DND-41 (cell line): ENCODE measurements at regions not wholly inside any gene's neighbourhood (a gene's known extent, or its start where the extent isn't known, plus 50 kb on each side); places are given as distances from the start of the nearest gene placed in this dataset.
"Not testable (repeated sequence)": the region's sequence is repeated elsewhere in the genome, so short reads cannot be mapped to it uniquely, and the experiment has no call there.

Experiments
- EZH2 ChIP-seq: IDR thresholded peaks from 3 replicates; pipeline ENCODE4 v1.6.1; 2012; ENCODE audit warnings: borderline replicate concordance, low read depth, mild to moderate bottlenecking, moderate library complexity, low read length, inconsistent platforms; ENCODE audit not compliant: severe bottlenecking
- TF ChIP-seq, protein P1 (sequence below): IDR thresholded peaks from 2 replicates; pipeline ENCODE4 v1.5.1; 2012; ENCODE audit warnings: borderline replicate concordance, low read length, moderate library complexity, mild to moderate bottlenecking; ENCODE audit not compliant: poor library complexity, severe bottlenecking; ENCODE audit errors: extremely low read depth

DNA sequence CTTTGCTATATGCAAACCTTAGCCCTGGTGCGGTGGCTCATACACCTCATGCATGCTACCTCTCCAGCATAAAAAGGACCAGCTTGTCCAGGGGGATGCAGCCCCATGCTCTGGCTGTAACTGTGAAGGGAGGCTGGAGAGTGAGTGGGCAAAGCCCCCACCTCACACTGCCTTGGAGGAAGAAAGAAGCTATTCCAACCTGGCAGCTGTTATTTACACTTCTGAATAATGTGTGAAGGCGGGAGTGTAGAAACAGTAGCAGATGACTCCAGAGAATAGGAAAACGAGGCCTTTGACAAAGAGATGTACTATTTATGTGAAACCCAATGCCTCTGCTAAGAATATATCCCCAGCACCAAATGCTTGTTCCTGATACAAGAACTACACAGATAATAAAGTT lies 80.7 kb downstream of the MINAR1 start:
- TF ChIP-seq, protein P1, sequence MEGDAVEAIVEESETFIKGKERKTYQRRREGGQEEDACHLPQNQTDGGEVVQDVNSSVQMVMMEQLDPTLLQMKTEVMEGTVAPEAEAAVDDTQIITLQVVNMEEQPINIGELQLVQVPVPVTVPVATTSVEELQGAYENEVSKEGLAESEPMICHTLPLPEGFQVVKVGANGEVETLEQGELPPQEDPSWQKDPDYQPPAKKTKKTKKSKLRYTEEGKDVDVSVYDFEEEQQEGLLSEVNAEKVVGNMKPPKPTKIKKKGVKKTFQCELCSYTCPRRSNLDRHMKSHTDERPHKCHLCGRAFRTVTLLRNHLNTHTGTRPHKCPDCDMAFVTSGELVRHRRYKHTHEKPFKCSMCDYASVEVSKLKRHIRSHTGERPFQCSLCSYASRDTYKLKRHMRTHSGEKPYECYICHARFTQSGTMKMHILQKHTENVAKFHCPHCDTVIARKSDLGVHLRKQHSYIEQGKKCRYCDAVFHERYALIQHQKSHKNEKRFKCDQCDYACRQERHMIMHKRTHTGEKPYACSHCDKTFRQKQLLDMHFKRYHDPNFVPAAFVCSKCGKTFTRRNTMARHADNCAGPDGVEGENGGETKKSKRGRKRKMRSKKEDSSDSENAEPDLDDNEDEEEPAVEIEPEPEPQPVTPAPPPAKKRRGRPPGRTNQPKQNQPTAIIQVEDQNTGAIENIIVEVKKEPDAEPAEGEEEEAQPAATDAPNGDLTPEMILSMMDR: not testable (repeated sequence)
- not testable (repeated sequence) for TF ChIP-seq EZH2
